Testis (tissue), 2 donors: ENCODE measurements at regions not wholly inside any gene's neighbourhood (a gene's known extent, or its start where the extent isn't known, plus 50 kb on each side); places are given as distances from the start of the nearest gene placed in this dataset.

Source experiments
- DNase-seq: peaks from one replicate; pipeline ENCODE4 v3.0.0-alpha.2; 2019
- H3K27ac ChIP-seq, 2 donors: fragments of 200-600 bp; sonication (generic); one replicate each; pipeline ENCODE4 v1.5.1; 2019
- H3K27me3 ChIP-seq: fragments of 200-600 bp; sonication (generic); one replicate; pipeline ENCODE4 v1.5.1; 2019
- H3K36me3 ChIP-seq: fragments of 200-600 bp; sonication (generic); one replicate; pipeline ENCODE4 v1.5.1; 2017; ENCODE audit warnings: low read depth; ENCODE audit errors: missing control alignments
- H3K4me1 ChIP-seq: fragments of 200-600 bp; sonication (generic); one replicate; pipeline ENCODE4 v1.5.1; 2019
- H3K4me3 ChIP-seq, 2 donors: fragments of 200-600 bp; sonication (generic); one replicate each; pipeline ENCODE4 v1.5.1; 2017 to 2019
- H3K9me3 ChIP-seq: fragments of 200-600 bp; sonication (generic); one replicate; pipeline ENCODE4 v1.5.1; 2017
- CTCF ChIP-seq, 3 experiments: fragments of 450-650 bp in 2 of 3; fragments of 200-600 bp in 1 of 3; sonication (generic) in 1 of 3; IDR thresholded peaks; one replicate each; pipeline ENCODE4 v1.5.1; 2016 to 2019; ENCODE audit warnings: antibody characterized with exemption in 3 of 3, mild to moderate bottlenecking in 2 of 3, moderate library complexity in 1 of 3
- POLR2A ChIP-seq: fragments of 450-650 bp; IDR thresholded peaks from one replicate; pipeline ENCODE4 v1.6.1; 2017; ENCODE audit warnings: antibody characterized with exemption, mild to moderate bottlenecking, moderate library complexity
- WGBS, 2 donors: methylation state at CpG; one replicate each; pipeline ENCODE4 v1.1.5; 2018; 5-methylcytosine and 5-hydroxymethylcytosine counted together
- intact Hi-C: fragments of 100-400 bp; cut with DNase I; formaldehyde crosslinking; loops from one replicate; pipeline ENCODE4 v1.15.1; 2023; ENCODE audit warnings: low total_unique reads

- Histone ChIP-seq H3K27ac (no peak overlapping the region), H3K36me3 (no peaks in the 10 kb centered on the region), H3K9me3 (no peaks in the 10 kb centered on the region), H3K4me3 (no peak overlapping the region), H3K4me1 (no peaks in the 10 kb centered on the region), H3K27me3 (no peaks in the 10 kb centered on the region)
- DNase-seq = no peak
- 67 to 72% methylated on average over 1 of the region's 1 CpG for WGBS, 2 donors
- TF ChIP-seq POLR2A = no peak
- no peak for TF ChIP-seq CTCF (IDR thresholded peaks at IDR 0.05)
- intact Hi-C loops = no loop called here
These were observed 1164.2 kb downstream of the NLGN4Y start for GRCh38 chrY:15688531-15688930.

GRCh38 chrY:15689994-15690393, 1165.7 kb downstream of the NLGN4Y start:
- Histone ChIP-seq H3K27ac (no peak overlapping the region), H3K27me3 (no peaks in the 10 kb centered on the region), H3K9me3 (no peaks in the 10 kb centered on the region), H3K4me3 (no peak overlapping the region), H3K36me3 (no peaks in the 10 kb centered on the region), H3K4me1 (no peaks in the 10 kb centered on the region)
- WGBS, 2 donors = 100% methylated on average over 1 of the region's 1 CpG
- no peak for TF ChIP-seq POLR2A
- TF ChIP-seq CTCF (IDR thresholded peaks at IDR 0.05) = no peak
- DNase-seq = no peak
- intact Hi-C loops = no loop called here

- H3K27ac ChIP-seq = no peak overlapping the region
- H3K4me1 ChIP-seq = no peaks in the 10 kb centered on the region
- TF ChIP-seq CTCF (IDR thresholded peaks at IDR 0.05) (no peak), POLR2A (no peak)
- no peaks in the 10 kb centered on the region for H3K27me3 ChIP-seq
- WGBS, 2 donors = 94 to 96% methylated on average over 1 of the region's 1 CpG
- H3K4me3 ChIP-seq = no peak overlapping the region
- intact Hi-C loops = no loop called here
- DNase-seq = no peak
- H3K9me3 ChIP-seq = no peaks in the 10 kb centered on the region
- H3K36me3 ChIP-seq = no peaks in the 10 kb centered on the region
These were observed 1177.8 kb downstream of the NLGN4Y start for GRCh38 chrY:15702131-15702530.

GRCh38 chrY:15704906-15705305, 1180.6 kb downstream of the NLGN4Y start:
- intact Hi-C loops = no loop called here
- Histone ChIP-seq H3K27me3 (no peaks in the 10 kb centered on the region), H3K36me3 (no peaks in the 10 kb centered on the region), H3K27ac (no peak overlapping the region), H3K4me3 (no peak overlapping the region), H3K9me3 (no peaks in the 10 kb centered on the region), H3K4me1 (no peaks in the 10 kb centered on the region)
- DNase-seq = no peak
- 75 to 84% methylated on average over 4 to 5 of the region's 5 CpGs for WGBS, 2 donors
- TF ChIP-seq CTCF (IDR thresholded peaks at IDR 0.05) = no peak
- TF ChIP-seq POLR2A = no peak

GRCh38 chrY:15749533-15750433, 1225.5 kb downstream of the NLGN4Y start:
- Histone ChIP-seq H3K27ac (no peak overlapping the region), H3K4me1 (no peaks in the 10 kb centered on the region), H3K4me3 (no peak overlapping the region), H3K27me3 (no peaks in the 10 kb centered on the region), H3K36me3 (no peaks in the 10 kb centered on the region), H3K9me3 (no peaks in the 10 kb centered on the region)
- no peak for TF ChIP-seq CTCF (IDR thresholded peaks at IDR 0.05)
- TF ChIP-seq POLR2A = no peak
- DNase-seq = no peak
- intact Hi-C loops = no loop called here
- 72 to 74% methylated on average over 4 to 5 of the region's 5 CpGs for WGBS, 2 donors
